ENCODE measurements at regions not wholly inside any gene's neighbourhood (a gene's known extent, or its start where the extent isn't known, plus 50 kb on each side); places are given as distances from the start of the nearest gene placed in this dataset.
"Not testable (repeated sequence)": the region's sequence is repeated elsewhere in the genome, so short reads cannot be mapped to it uniquely, and the experiment has no call there.

DNA sequence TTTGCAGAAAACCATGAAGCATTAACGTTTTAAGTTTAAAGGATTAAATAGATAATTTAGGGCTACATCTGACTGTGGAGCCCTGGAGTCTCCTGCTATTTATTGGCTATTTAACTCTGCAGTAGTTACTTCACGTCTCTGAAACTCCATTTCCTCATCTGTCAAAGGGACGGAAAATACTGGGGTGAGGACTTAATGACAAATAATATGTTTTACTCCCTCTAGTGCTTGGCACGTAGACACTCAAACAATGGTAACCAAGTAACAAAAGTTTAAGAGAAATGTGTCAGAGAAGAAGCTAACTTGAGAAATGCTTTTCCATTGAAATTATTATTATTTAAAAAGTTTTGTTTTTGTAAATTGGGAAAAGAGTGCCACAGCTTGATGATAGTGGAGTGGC is 130.7 kb upstream of the RCN1 start:
- peaks cover 0 to 2% of the 10 kb centered on the region in 2 donors for H3K27me3 Mint-ChIP-seq
- no peaks in the 10 kb centered on the region for H3K36me3 Mint-ChIP-seq
- H3K27ac Mint-ChIP-seq = no peak overlapping the region
- H3K4me1 Mint-ChIP-seq (ENCODE audit: low read depth in 2 of 2) = no peaks in the 10 kb centered on the region
- DNase-seq (ENCODE audit: low spot score) (no peak), ATAC-seq (no peak)
- H3K9me3 Mint-ChIP-seq = no peaks in the 10 kb centered on the region
- no peak overlapping the region for H3K4me3 Mint-ChIP-seq

DNA sequence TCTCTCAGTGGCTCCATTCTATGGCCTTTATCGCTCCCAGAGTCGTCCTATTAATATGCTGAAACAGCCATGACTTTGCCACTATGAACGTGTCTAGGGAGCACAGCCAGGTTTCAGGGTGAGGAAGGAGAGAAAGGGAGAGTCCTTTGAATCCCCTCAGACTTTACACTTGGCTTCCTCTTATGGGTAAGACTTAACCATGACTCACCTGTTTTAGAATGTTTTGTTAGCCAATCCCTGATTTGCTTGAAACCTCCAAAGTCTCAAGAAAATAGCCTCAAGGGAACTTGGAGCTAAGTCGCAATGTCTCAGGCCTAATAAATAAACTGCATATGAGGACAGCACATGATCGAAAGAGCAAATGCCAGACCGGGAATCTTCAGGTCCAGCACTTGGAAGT is 131.2 kb upstream of the RCN1 start:
- DNase-seq (ENCODE audit: low spot score) (no peak), ATAC-seq (no peak)
- Mint-ChIP-seq H3K27me3 (peaks cover 0 to 4% of the 10 kb centered on the region in 2 donors), H3K9me3 (no peaks in the 10 kb centered on the region), H3K36me3 (no peaks in the 10 kb centered on the region), H3K4me1 (ENCODE audit: low read depth in 2 of 2) (no peaks in the 10 kb centered on the region), H3K27ac (no peak overlapping the region), H3K4me3 (no peak overlapping the region)

DNA sequence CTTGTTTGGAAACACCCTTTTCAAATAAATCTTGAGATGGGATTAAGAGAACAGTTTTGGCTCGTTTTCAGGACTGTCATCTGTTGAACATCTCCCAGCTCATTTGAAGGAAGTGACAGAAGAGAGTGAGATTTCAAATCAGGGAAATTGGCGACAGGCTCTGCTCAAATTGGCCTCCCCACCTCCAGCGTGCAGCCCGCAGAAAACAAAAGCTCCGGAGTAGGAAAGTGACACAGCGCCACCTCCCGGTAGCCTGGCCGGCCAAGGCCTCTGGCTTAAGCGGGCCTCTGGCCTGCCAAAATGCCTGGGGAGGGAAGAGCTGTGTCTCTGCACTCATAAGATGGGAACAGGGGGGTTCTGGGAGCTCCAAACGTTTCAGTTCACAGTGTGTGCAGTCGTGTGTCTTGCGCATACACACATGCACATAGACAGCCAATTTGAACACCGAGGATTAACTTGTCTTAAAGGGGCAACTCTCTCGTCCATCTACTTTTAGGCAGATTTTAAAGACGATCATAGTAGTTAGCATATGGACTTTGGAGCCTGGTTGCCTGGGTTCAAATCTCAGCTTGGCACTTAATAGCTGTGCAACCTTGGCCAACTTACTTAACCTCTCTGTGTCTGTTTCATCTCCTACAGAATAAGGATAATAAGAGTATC is 132.7 kb upstream of the RCN1 start:
- peaks cover 0 to 4% of the 10 kb centered on the region in 2 donors for H3K27me3 Mint-ChIP-seq
- ATAC-seq (peak; percentile 60 to 70), DNase-seq (ENCODE audit: low spot score) (no peak)
- no peak overlapping the region for H3K27ac Mint-ChIP-seq
- H3K4me1 Mint-ChIP-seq (ENCODE audit: low read depth in 2 of 2) = no peaks in the 10 kb centered on the region
- no peaks in the 10 kb centered on the region for H3K9me3 Mint-ChIP-seq
- no peaks in the 10 kb centered on the region for H3K36me3 Mint-ChIP-seq
- no peak overlapping the region for H3K4me3 Mint-ChIP-seq

DNA sequence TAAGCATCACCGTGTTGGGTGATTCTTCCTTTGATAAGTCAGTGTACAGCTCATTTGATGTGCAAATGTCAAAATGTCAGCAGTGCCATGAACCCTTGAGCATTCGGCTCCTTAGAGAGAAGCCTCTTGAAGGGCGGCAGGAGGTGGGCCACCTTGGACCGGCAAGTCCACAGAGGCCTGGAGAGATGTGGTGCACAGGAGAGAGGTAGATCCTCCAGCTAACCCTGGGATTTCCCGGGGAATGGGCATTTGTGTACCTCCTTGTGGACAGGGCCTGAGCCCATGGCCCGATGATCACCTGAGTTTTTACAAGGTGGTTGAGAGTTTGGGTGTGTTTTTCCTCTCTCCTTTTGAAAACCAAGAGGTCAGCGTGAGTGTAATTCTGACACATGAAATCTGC is 133.2 kb upstream of the RCN1 start:
- Mint-ChIP-seq H3K4me3 (no peak overlapping the region), H3K36me3 (no peaks in the 10 kb centered on the region), H3K9me3 (no peaks in the 10 kb centered on the region), H3K4me1 (ENCODE audit: low read depth in 2 of 2) (no peaks in the 10 kb centered on the region), H3K27me3 (peaks cover 0 to 4% of the 10 kb centered on the region in 2 donors), H3K27ac (no peak overlapping the region)
- no peak for ATAC-seq
- DNase-seq (ENCODE audit: low spot score) = no peak

DNA sequence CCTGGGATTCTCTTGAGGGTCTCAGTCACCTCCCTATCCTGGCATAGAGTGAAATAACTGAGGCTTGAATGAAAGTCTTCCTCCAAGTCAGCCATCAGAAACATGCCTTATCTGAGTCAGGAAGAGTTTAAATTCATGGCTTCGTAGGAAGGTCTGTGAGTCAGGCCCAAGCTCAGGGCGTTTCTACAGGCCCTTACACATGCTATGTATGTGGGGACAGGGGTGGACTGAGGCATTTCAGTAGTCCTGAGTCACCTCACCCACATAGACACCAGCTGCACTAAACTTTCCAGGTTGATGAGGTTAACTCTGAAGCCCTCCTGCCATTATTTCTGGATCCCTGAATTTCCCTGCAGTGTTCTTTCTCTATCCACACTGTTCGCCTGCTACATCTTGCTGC is 134.6 kb upstream of the RCN1 start:
- DNase-seq (ENCODE audit: low spot score) (no peak), ATAC-seq (peak in 1 of 2 donors; percentile 37)
- Mint-ChIP-seq H3K4me1 (ENCODE audit: low read depth in 2 of 2) (no peaks in the 10 kb centered on the region), H3K9me3 (no peaks in the 10 kb centered on the region), H3K36me3 (no peaks in the 10 kb centered on the region), H3K4me3 (no peak overlapping the region), H3K27ac (no peak overlapping the region), H3K27me3 (peaks cover 0 to 2% of the 10 kb centered on the region in 2 donors)

DNA sequence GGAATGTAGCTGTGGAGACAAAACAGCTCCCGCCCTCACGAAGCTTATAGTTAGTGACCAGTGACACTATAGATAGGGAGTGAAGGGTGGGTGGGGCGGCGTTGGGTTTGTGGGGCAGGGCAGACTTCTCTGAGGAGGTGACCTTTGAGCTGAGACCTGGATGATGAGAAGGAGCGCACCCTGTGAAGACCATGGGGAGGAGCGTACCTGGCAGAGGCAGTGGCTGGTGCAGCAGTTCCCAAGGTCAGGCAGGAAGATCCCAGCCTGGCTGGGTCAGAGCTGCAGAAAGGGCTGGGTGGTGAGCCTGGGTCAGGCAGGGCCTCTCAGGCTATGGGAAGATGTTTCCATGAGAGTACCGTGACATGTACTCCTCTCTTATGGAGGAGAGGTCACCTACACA is 135.0 kb upstream of the RCN1 start:
- DNase-seq (ENCODE audit: low spot score) (no peak), ATAC-seq (peak in 1 of 2 donors; percentile 10)
- Mint-ChIP-seq H3K4me1 (ENCODE audit: low read depth in 2 of 2) (no peaks in the 10 kb centered on the region), H3K36me3 (no peaks in the 10 kb centered on the region), H3K4me3 (no peak overlapping the region), H3K27ac (no peak overlapping the region), H3K27me3 (peaks cover 0 to 2% of the 10 kb centered on the region in 2 donors), H3K9me3 (no peaks in the 10 kb centered on the region)

DNA sequence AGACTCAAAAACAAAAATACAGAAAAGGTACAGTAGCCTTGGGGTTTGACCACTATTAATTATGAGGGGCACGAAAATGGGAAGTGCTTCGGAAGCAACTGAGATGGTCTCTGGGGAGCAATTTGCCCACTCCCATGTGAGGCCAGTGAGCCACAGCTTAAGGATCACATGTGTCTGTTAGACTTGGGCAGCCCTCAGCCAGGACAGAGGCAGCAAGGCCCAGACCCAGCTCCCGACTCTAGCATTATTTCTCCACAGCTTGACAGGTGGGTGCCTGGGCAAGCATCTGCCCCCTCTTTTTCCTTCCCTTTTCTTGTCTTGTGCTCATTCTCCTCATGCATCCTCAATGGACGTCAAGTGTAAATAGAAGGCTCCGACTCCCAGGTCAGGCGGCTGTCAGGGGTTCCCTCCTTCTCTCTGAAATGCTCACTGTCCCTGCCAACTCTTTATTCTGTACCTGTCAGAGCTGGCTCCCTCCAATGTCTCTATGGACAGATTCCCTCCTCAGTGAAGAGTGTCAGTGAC is 137.0 kb upstream of the RCN1 start:
- peaks cover 6 to 15% of the 10 kb centered on the region in 2 donors for H3K4me1 Mint-ChIP-seq (ENCODE audit: low read depth in 2 of 2)
- no peak overlapping the region for H3K4me3 Mint-ChIP-seq
- ATAC-seq (peak in 1 of 2 donors; percentile 60), DNase-seq (ENCODE audit: low spot score) (no peak)
- peaks cover 0 to 2% of the 10 kb centered on the region in 2 donors for H3K27me3 Mint-ChIP-seq
- H3K36me3 Mint-ChIP-seq = no peaks in the 10 kb centered on the region
- H3K9me3 Mint-ChIP-seq = peaks cover 2% of the 10 kb centered on the region
- no peak overlapping the region for H3K27ac Mint-ChIP-seq

DNA sequence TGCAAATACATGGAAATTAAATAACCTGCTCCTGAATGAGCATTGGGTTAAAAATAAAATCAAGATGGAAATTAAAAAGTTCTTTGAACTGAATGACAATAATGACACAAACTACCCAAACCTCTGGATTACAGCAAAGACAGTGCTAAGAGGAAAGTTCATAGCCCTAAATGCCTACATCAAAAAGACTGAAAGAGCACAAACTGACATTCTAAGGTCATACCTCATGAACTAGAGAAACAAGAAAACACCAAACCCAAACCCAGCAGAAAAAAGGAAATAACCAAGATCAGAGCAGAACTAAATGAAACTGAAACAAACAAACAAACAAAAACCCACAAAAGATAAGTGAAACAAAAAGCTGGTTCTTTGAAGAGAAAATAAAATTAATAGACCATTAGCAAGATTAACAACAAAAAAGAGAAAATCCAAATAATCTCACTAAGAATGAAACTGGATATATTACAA is 138.6 kb upstream of the PAX6 start:
- H3K4me3 Mint-ChIP-seq; H3K27me3 Mint-ChIP-seq; H3K36me3 Mint-ChIP-seq; ATAC-seq; H3K9me3 Mint-ChIP-seq; DNase-seq (ENCODE audit: low spot score); H3K27ac Mint-ChIP-seq: not testable (repeated sequence)
- H3K4me1 Mint-ChIP-seq (ENCODE audit: low read depth in 2 of 2) = peaks cover 6 to 15% of the 10 kb centered on the region in 2 donors

DNA sequence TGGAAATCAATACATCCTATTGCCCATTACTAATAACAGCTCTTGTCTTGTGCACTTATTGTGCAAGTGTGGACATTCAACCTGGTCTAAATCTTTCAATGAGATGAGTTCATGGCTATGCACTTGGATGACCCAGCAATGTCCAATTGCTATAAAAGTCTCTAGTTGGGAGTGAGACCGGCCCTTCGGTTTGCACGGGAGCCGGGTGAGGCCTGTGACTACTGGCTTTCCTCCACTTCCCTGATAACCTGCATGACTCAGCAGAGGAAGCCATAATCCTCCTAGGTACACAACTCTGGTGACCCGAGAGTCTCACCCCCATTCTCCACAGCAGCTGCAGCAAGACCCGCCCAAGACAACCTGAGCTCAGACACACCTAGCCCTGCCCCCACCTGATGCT is 135.9 kb upstream of the PAX6 start:
- H3K27ac Mint-ChIP-seq = no peak overlapping the region
- peaks cover 2% of the 10 kb centered on the region for H3K9me3 Mint-ChIP-seq
- peaks cover 12 to 19% of the 10 kb centered on the region in 2 donors for H3K4me1 Mint-ChIP-seq (ENCODE audit: low read depth in 2 of 2)
- H3K36me3 Mint-ChIP-seq = peaks cover 6% of the 10 kb centered on the region
- H3K4me3 Mint-ChIP-seq = no peak overlapping the region
- peaks cover 0 to 7% of the 10 kb centered on the region in 2 donors for H3K27me3 Mint-ChIP-seq
- ATAC-seq = no peak
- no peak for DNase-seq (ENCODE audit: low spot score)

DNA sequence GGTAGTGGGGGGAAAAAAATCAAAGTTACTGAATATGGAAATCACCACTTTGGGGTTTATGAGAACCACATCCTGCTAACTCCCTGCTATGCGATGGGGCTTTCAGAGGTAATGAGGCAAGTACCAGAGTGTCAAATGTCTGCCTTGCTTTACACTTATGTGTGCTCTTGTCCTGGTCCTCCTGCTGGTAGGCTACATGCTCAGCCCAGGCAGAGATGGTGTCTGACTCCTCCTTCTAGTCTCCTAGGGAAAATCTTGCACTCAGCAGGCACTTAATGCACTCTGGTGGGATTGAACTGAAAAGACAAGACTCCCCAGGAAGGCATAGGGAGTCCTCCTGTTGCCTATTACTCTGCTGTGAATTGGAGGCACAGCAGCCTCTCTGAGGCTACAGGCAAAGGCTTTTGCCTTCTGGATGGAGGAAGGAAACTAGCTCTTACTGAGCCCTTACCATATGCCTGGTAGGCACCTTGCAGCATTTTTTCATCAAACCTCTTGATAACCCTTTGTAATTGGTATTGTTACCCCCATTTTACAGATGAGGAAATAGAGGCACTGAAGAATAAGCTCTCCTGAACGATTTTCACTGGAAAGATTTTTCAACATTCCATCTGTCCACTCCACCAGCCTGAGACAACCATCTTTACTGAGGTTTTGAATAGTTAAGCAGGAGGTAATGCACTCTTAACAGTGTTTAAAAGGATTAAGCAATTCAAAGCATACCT is 132.1 kb upstream of the PAX6 start:
- ATAC-seq (peak; percentile 61 to 75), DNase-seq (ENCODE audit: low spot score) (no peak)

DNA sequence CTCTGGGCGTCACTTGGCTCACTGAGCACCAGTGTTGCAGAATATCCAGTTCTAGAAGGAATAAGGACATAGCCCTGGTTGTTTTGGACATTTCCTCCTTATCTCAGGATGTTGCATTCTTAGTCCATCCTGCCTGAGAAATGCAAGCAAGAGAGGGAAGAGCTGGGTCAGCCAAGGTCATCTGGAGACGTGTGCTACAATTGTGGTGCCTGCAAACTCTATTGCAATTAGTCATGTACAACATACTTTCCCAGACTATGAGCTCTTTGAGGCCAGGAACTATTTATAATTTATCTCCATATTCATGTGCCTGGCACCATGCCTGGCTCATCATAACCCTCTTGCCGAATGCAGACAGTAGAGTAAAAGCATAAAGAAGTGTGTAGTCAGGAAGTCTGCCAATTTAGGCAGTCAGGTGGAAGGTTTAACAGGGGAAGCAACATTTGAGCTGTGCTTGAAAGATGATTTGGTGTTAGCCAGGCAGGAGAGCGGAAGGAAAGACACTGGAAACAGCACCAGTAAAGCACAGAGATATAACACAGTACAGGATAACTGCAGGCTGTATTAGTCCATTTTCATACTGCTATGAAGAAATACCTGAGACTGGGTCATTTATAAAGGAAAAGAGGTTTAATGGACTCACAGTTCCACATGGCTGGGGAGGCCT is 129.4 kb upstream of the PAX6 start:
- ATAC-seq (no peak), DNase-seq (ENCODE audit: low spot score) (no peak)
- Mint-ChIP-seq H3K4me1 (ENCODE audit: low read depth in 2 of 2) (peaks cover 4 to 6% of the 10 kb centered on the region in 2 donors), H3K27ac (no peak overlapping the region), H3K27me3 (peaks cover 27 to 48% of the 10 kb centered on the region in 2 donors), H3K4me3 (no peak overlapping the region), H3K9me3 (no peaks in the 10 kb centered on the region), H3K36me3 (no peaks in the 10 kb centered on the region)

More for the DNA sequence above, 132.1 kb upstream of the PAX6 start:
- Mint-ChIP-seq H3K9me3 (no peaks in the 10 kb centered on the region), H3K4me1 (ENCODE audit: low read depth in 2 of 2) (peaks cover 4 to 6% of the 10 kb centered on the region in 2 donors), H3K27ac (no peak overlapping the region), H3K4me3 (no peak overlapping the region), H3K36me3 (peaks cover 6% of the 10 kb centered on the region), H3K27me3 (peaks cover 18 to 40% of the 10 kb centered on the region in 2 donors)

DNA sequence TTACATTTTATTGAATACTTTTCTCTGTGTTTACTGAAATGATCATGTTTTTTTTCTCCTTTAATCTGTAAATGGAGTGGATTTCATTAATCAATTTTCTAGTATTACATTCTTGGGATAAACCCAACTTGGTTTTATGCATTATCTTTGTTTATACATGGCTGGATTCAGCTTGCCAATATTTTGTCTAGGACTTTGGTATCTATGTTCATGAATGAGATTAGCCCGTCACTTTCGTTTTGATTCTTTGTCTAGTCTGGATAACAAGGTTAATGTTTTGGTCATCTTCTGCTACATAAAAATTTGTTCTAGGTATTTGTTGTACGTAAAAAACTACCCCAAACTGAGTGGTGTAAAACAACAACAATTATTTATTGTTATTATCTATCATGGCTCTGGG is 127.9 kb upstream of the PAX6 start:
- H3K27ac Mint-ChIP-seq = no peak overlapping the region
- DNase-seq (ENCODE audit: low spot score) (no peak), ATAC-seq (no peak)
- peaks cover 4 to 6% of the 10 kb centered on the region in 2 donors for H3K4me1 Mint-ChIP-seq (ENCODE audit: low read depth in 2 of 2)
- H3K27me3 Mint-ChIP-seq = peaks cover 31 to 41% of the 10 kb centered on the region in 2 donors
- H3K9me3 Mint-ChIP-seq = no peaks in the 10 kb centered on the region
- H3K4me3 Mint-ChIP-seq = no peak overlapping the region
- no peaks in the 10 kb centered on the region for H3K36me3 Mint-ChIP-seq

DNA sequence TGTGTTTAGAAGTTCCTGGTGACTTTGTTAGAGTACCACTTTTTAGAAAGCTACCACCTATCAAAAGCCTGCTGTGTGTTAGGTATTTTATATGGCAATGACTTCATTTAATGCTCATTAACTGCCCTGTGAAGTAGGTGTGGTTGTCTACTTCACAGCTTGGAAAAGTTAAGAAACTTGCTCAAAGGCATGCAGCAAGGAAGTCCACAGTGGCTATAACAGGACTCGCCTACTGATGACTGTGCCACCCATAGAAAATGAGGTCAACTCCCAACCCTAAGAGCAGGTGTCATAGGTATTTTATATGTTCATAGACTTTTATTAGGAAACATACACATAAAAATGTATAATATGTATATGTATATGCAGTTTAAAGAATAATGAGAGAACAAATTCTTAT is 125.2 kb upstream of the PAX6 start:
- Mint-ChIP-seq H3K36me3 (no peaks in the 10 kb centered on the region), H3K4me1 (ENCODE audit: low read depth in 2 of 2) (no peaks in the 10 kb centered on the region), H3K9me3 (no peaks in the 10 kb centered on the region), H3K4me3 (no peak overlapping the region), H3K27me3 (peaks cover 39 to 49% of the 10 kb centered on the region in 2 donors), H3K27ac (no peak overlapping the region)
- ATAC-seq = no peak
- no peak for DNase-seq (ENCODE audit: low spot score)

DNA sequence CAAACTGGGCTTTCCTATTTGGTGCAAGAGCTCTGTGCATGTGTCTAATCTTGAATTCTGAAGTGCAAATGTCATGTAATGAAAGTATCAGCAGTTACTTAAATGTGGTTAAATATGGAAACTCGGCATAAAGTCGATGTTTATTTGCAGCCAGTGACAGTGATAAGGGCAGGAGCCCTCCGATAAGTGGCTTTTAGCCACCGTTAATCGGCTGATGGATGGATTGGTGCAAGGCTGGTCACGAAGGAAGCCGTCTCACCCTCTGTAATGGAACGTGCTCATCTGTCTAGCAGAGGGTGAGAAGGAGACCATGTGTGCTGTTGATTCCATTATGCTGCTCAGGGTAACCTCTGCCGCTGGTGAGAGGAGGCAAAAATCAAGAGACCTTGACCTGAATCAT is 121.8 kb upstream of the PAX6 start:
- Mint-ChIP-seq H3K36me3 (no peaks in the 10 kb centered on the region), H3K9me3 (no peaks in the 10 kb centered on the region), H3K27ac (no peak overlapping the region), H3K4me3 (no peak overlapping the region), H3K27me3 (peaks cover 28 to 31% of the 10 kb centered on the region in 2 donors), H3K4me1 (ENCODE audit: low read depth in 2 of 2) (no peaks in the 10 kb centered on the region)
- no peak for ATAC-seq
- no peak for DNase-seq (ENCODE audit: low spot score)

Data from natural killer cell treated with Interleukin-12 subunit alpha and Interleukin-12 subunit beta and Interleukin-15 and Interleukin-18, amount 100 ng/mL, for 72 hours (primary cell).